ENCODE measurements at regions not wholly inside any gene's neighbourhood (a gene's known extent, or its start where the extent isn't known, plus 50 kb on each side); places are given as distances from the start of the nearest gene placed in this dataset.
"Not testable (repeated sequence)": the region's sequence is repeated elsewhere in the genome, so short reads cannot be mapped to it uniquely, and the experiment has no call there.

GRCh38 chr15:92803852-92804609 is 96.1 kb upstream of the CHD2 start:
- DNase-seq (ENCODE audit: low read depth) = no peak
- TF ChIP-seq CTCF (IDR thresholded peaks at IDR 0.05; ENCODE audit: control insufficient read depth, extremely low read depth, insufficient read depth) = no peak
- H3K4me3 ChIP-seq (ENCODE audit: low read depth, low read length) = no peak overlapping the region

- H3K4me3 ChIP-seq (ENCODE audit: low read depth, low read length); DNase-seq (ENCODE audit: low read depth): not testable (repeated sequence)
These were observed 95.6 kb upstream of the CHD2 start for GRCh38 chr15:92804610-92804936.

- no peak overlapping the region for H3K4me3 ChIP-seq (ENCODE audit: low read depth, low read length)
- no peak for TF ChIP-seq CTCF (IDR thresholded peaks at IDR 0.05; ENCODE audit: control insufficient read depth, extremely low read depth, insufficient read depth)
- DNase-seq (ENCODE audit: low read depth) = no peak
These were observed 94.9 kb upstream of the CHD2 start for GRCh38 chr15:92805080-92805690.

DNA sequence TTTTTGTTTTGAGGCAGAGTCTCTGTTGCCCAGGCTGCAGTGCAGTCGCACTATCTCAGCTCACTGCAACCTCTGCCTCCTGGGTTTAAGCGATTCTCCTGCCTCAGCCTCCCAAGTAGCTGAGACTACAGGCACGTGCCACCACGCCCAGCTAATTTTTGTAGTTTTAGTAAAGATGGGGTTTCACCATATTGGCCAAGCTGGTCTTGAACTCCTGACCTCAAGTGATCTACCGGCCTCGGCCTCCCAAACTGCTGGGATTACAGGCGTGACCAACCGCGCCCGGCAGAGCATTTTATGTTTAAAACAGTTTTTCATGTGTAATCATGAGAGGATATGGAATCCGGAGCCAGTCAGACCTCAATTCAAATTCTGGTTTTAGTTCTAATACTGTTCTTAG is 94.0 kb upstream of the CHD2 start:
- H3K4me3 ChIP-seq (ENCODE audit: low read depth, low read length); DNase-seq (ENCODE audit: low read depth): not testable (repeated sequence)

DNA sequence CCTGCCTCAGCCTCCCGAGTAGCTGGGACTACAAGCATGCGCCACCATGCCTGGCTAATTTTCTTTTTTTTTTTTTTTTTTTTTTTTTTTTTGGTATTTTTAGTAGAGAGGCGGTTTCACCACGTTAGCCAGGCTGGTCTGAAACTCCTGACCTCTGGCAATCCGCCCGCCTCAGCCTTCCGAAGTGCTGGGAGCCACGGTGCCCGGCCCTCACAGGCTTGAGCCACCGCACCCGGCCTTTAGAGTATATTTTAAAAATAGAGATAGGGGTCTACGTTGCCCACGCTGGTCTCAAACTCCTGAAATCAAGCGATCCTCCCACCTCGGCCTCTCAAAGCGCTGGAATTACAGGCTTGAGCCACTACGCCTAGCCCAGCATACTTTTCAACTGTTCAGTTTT is 93.4 kb upstream of the CHD2 start:
- TF ChIP-seq CTCF (IDR thresholded peaks at IDR 0.05; ENCODE audit: control insufficient read depth, extremely low read depth, insufficient read depth) = no peak
- H3K4me3 ChIP-seq (ENCODE audit: low read depth, low read length) = no peak overlapping the region
- DNase-seq (ENCODE audit: low read depth) = no peak

GRCh38 chr15:92807971-92808571 is 92.1 kb upstream of the CHD2 start:
- DNase-seq (ENCODE audit: low read depth) = no peak
- TF ChIP-seq CTCF (IDR thresholded peaks at IDR 0.05; ENCODE audit: control insufficient read depth, extremely low read depth, insufficient read depth) = no peak
- no peak overlapping the region for H3K4me3 ChIP-seq (ENCODE audit: low read depth, low read length)

DNA sequence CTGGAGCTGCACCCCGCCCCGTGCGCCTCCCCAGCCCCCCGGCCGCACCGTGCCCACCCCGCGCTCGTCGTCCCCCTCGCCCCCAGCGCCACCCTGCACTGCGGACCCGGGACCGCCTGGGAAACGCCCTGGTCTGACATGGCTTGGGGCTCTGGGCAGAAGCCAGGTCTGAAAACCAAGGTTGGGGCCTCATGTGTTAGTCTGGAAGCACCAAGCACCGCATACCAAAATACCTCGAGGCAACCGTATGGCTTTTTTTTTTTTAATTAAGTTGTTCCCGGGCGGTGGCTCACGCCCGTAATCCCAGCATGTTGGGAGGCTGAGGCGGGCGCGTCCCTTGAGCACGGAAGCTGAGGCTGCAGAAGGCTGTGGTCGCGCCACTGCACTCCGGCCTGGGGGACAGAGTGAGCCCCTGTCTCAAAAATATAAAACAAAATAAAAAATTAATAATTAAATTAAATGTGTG is 91.5 kb upstream of the CHD2 start:
- DNase-seq (ENCODE audit: low read depth) = no peak
- no peak overlapping the region for H3K4me3 ChIP-seq (ENCODE audit: low read depth, low read length)
- no peak for TF ChIP-seq CTCF (IDR thresholded peaks at IDR 0.05; ENCODE audit: control insufficient read depth, extremely low read depth, insufficient read depth)
